ENCODE measurements at regions not wholly inside any gene's neighbourhood (a gene's known extent, or its start where the extent isn't known, plus 50 kb on each side); places are given as distances from the start of the nearest gene placed in this dataset.
"Not testable (repeated sequence)": the region's sequence is repeated elsewhere in the genome, so short reads cannot be mapped to it uniquely, and the experiment has no call there.

GRCh38 chrX:52298968-52299367 lies 69.9 kb upstream of the XAGE2 start:
- not testable (repeated sequence) for TF ChIP-seq EP300, CTCF (IDR thresholded peaks at IDR 0.05)

All from tibial nerve (tissue), 4 donors.